Neural cell (in vitro differentiated cells): ENCODE measurements at regions not wholly inside any gene's neighbourhood (a gene's known extent, or its start where the extent isn't known, plus 50 kb on each side); places are given as distances from the start of the nearest gene placed in this dataset.

Experiments
- H2AFZ ChIP-seq: fragments of 200-600, 300-800 bp; sonication (generic), shearing (Covaris generic); 2 replicates; pipeline ENCODE4 v1.6.0; 2014; ENCODE audit warnings: low read depth, mild to moderate bottlenecking, antibody characterized with exemption, low read length, moderate library complexity
- H3F3A ChIP-seq: fragments of 200-600 bp; shearing (Covaris generic); 2 replicates; pipeline ENCODE4 v1.6.1; 2016; ENCODE audit warnings: mild to moderate bottlenecking, moderate library complexity, mixed read lengths, antibody characterized with exemption, low read length; ENCODE audit not compliant: insufficient read depth, poor library complexity, severe bottlenecking
- H3K27ac ChIP-seq: fragments of 200-600, 300-800 bp; sonication (generic), shearing (Covaris generic); 2 replicates; pipeline ENCODE4 v1.5.1; 2014; ENCODE audit warnings: mild to moderate bottlenecking, low read length, moderate library complexity
- H3K27me3 ChIP-seq: fragments of 300-800, 200-600 bp; sonication (generic), shearing (Covaris generic); 2 replicates; pipeline ENCODE4 v1.6.0; 2014; ENCODE audit warnings: mild to moderate bottlenecking, low read depth, low read length, moderate library complexity; ENCODE audit not compliant: insufficient read depth
- H3K36me3 ChIP-seq: fragments of 300-800, 200-600 bp; sonication (generic), shearing (Covaris generic); 2 replicates; pipeline ENCODE4 v1.5.1; 2014; ENCODE audit warnings: mild to moderate bottlenecking, antibody characterized with exemption, low read length, moderate library complexity; ENCODE audit not compliant: insufficient read depth
- H3K4me2 ChIP-seq: fragments of 300-800, 200-600 bp; sonication (generic), shearing (Covaris generic); 2 replicates; pipeline ENCODE4 v1.6.0; 2014; ENCODE audit warnings: mild to moderate bottlenecking, low read length
- H3K4me3 ChIP-seq: fragments of 300-800, 200-600 bp; sonication (generic), shearing (Covaris generic); 2 replicates; pipeline ENCODE4 v1.5.1; 2014; ENCODE audit warnings: mild to moderate bottlenecking, low read length, moderate library complexity
- H3K79me2 ChIP-seq: fragments of 200-600 bp; shearing (Covaris generic); replicated peaks from 2 replicates; pipeline ENCODE4 v1.6.0; 2014; ENCODE audit warnings: mild to moderate bottlenecking, low read length, moderate library complexity; ENCODE audit not compliant: insufficient read depth
- H3K9ac ChIP-seq: fragments of 300-800, 200-600 bp; sonication (generic), shearing (Covaris generic); 2 replicates; pipeline ENCODE4 v1.6.1; 2016; ENCODE audit warnings: mild to moderate bottlenecking, low read length, mixed read lengths
- H3K9me2 ChIP-seq: fragments of 200-600 bp; shearing (Covaris generic); 2 replicates; pipeline ENCODE4 v1.6.1; 2016; ENCODE audit warnings: mild to moderate bottlenecking, low read length, mixed read lengths; ENCODE audit not compliant: insufficient read depth
- H3K9me3 ChIP-seq: fragments of 200-600, 300-800 bp; sonication (generic), shearing (Covaris generic); 2 replicates; pipeline ENCODE4 v1.6.1; 2016; ENCODE audit warnings: mild to moderate bottlenecking, mixed run types, low read length, moderate library complexity, mixed read lengths
- H4K20me1 ChIP-seq: fragments of 200-600 bp; shearing (Covaris generic); 2 replicates; pipeline ENCODE4 v1.6.1; 2016; ENCODE audit warnings: mild to moderate bottlenecking, mixed run types; ENCODE audit not compliant: insufficient read depth
- CTCF ChIP-seq: fragments of 450-650 bp; IDR thresholded peaks from 2 replicates; pipeline ENCODE4 v1.5.1; 2014; ENCODE audit warnings: antibody characterized with exemption, mild to moderate bottlenecking, moderate library complexity; ENCODE audit not compliant: poor library complexity, severe bottlenecking
- EP300 ChIP-seq: fragments of 450-650 bp; conservative IDR thresholded peaks from 2 replicates; pipeline ENCODE4 v1.6.1; 2014; ENCODE audit warnings: antibody characterized with exemption, mild to moderate bottlenecking, moderate library complexity; ENCODE audit not compliant: poor library complexity, severe bottlenecking
- EZH2 ChIP-seq: fragments of 200-600, 300-800 bp; shearing (Covaris generic), sonication (generic); IDR thresholded peaks from 2 replicates; pipeline ENCODE4 v1.6.1; 2014; ENCODE audit warnings: antibody characterized with exemption, low read length, borderline replicate concordance, mild to moderate bottlenecking; ENCODE audit not compliant: insufficient read depth, poor library complexity, severe bottlenecking
- MXI1 ChIP-seq: fragments of 450-650 bp; conservative IDR thresholded peaks from 2 replicates; pipeline ENCODE4 v1.6.1; 2014; ENCODE audit warnings: antibody characterized with exemption, mild to moderate bottlenecking; ENCODE audit not compliant: poor library complexity, severe bottlenecking
- POLR2AphosphoS5 ChIP-seq: IDR thresholded peaks from 2 replicates; pipeline ENCODE4 v1.6.1; 2012
- RAD21 ChIP-seq: fragments of 450-650 bp; conservative IDR thresholded peaks from 2 replicates; pipeline ENCODE4 v1.6.1; 2014; ENCODE audit warnings: antibody characterized with exemption, mild to moderate bottlenecking, moderate library complexity
- REST ChIP-seq: IDR thresholded peaks from 2 replicates; pipeline ENCODE4 v1.6.1; 2012; ENCODE audit warnings: borderline replicate concordance
- SMC3 ChIP-seq: fragments of 450-650 bp; conservative IDR thresholded peaks from 2 replicates; pipeline ENCODE4 v1.6.1; 2014; ENCODE audit warnings: antibody characterized with exemption, mild to moderate bottlenecking, moderate library complexity; ENCODE audit not compliant: poor library complexity
- TAF1 ChIP-seq: IDR thresholded peaks from 2 replicates; pipeline ENCODE4 v1.6.1; 2012; ENCODE audit warnings: low read depth

- H3K36me3 ChIP-seq = no peaks in the 10 kb centered on the region
- H3K4me2 ChIP-seq = no peak overlapping the region
- TF ChIP-seq RAD21 = no peak
- TF ChIP-seq EZH2 = no peak
- TF ChIP-seq EP300 = no peak
- no peak for TF ChIP-seq SMC3
- no peak for TF ChIP-seq REST
- no peak for TF ChIP-seq TAF1
- TF ChIP-seq MXI1 = no peak
- TF ChIP-seq CTCF = no peak
- no peak for TF ChIP-seq POLR2AphosphoS5
- H3F3A ChIP-seq = no peaks in the 10 kb centered on the region
- no peaks in the 10 kb centered on the region for H3K9me3 ChIP-seq
- H3K27me3 ChIP-seq = no peaks in the 10 kb centered on the region
- no peaks in the 10 kb centered on the region for H4K20me1 ChIP-seq
- H3K4me3 ChIP-seq = no peak overlapping the region
- H2AFZ ChIP-seq = no peak overlapping the region
- H3K9me2 ChIP-seq = no peaks in the 10 kb centered on the region
- H3K9ac ChIP-seq = no peak overlapping the region
- no peak overlapping the region for H3K27ac ChIP-seq
- H3K79me2 ChIP-seq = no peaks in the 10 kb centered on the region
Observed at GRCh38 chr11:111088847-111089355, 156.6 kb upstream of the POU2AF2 start.

GRCh38 chr11:111086058-111086457, 159.5 kb upstream of the POU2AF2 start:
- no peaks in the 10 kb centered on the region for H3F3A ChIP-seq
- no peak overlapping the region for H3K4me3 ChIP-seq
- H3K79me2 ChIP-seq = no peaks in the 10 kb centered on the region
- TF ChIP-seq SMC3 (no peak), RAD21 (no peak), EZH2 (no peak), REST (no peak), POLR2AphosphoS5 (no peak), TAF1 (no peak), EP300 (no peak), CTCF (no peak), MXI1 (no peak)
- no peak overlapping the region for H3K27ac ChIP-seq
- H3K9ac ChIP-seq = no peak overlapping the region
- no peaks in the 10 kb centered on the region for H3K36me3 ChIP-seq
- no peak overlapping the region for H2AFZ ChIP-seq
- no peaks in the 10 kb centered on the region for H3K9me3 ChIP-seq
- no peaks in the 10 kb centered on the region for H3K9me2 ChIP-seq
- no peaks in the 10 kb centered on the region for H4K20me1 ChIP-seq
- no peaks in the 10 kb centered on the region for H3K27me3 ChIP-seq
- H3K4me2 ChIP-seq = no peak overlapping the region
